ENCODE measurements at regions not wholly inside any gene's neighbourhood (a gene's known extent, or its start where the extent isn't known, plus 50 kb on each side); places are given as distances from the start of the nearest gene placed in this dataset.

- H3K27me3 Mint-ChIP-seq = no peaks in the 10 kb centered on the region
- no peak overlapping the region for H3K4me3 Mint-ChIP-seq
- CTCF ChIA-PET = no interaction called here
Observed at GRCh38 chr4:120432301-120432860, 365.7 kb upstream of the MAD2L1 start.

GRCh38 chr4:120431180-120431579, 364.5 kb upstream of the MAD2L1 start:
- Mint-ChIP-seq H3K27me3 (no peaks in the 10 kb centered on the region), H3K9me3 (no peaks in the 10 kb centered on the region), H3K36me3 (no peaks in the 10 kb centered on the region), H3K4me3 (no peak overlapping the region), H3K27ac (no peak overlapping the region), H3K4me1 (no peaks in the 10 kb centered on the region)
- no peak for DNase-seq
- CTCF ChIA-PET = no interaction called here

More at GRCh38 chr4:120432301-120432860, 365.7 kb upstream of the MAD2L1 start:
- no peaks in the 10 kb centered on the region for H3K9me3 Mint-ChIP-seq
- no peak for DNase-seq
- no peak overlapping the region for H3K27ac Mint-ChIP-seq
- no peaks in the 10 kb centered on the region for H3K4me1 Mint-ChIP-seq
- H3K36me3 Mint-ChIP-seq = no peaks in the 10 kb centered on the region

GRCh38 chr4:120418146-120418545, 351.5 kb upstream of the MAD2L1 start:
- no peak overlapping the region for H3K27ac Mint-ChIP-seq
- no peak overlapping the region for H3K4me3 Mint-ChIP-seq
- no peaks in the 10 kb centered on the region for H3K9me3 Mint-ChIP-seq
- H3K27me3 Mint-ChIP-seq = no peaks in the 10 kb centered on the region
- CTCF ChIA-PET = interaction anchor here (0.5 kb wide), 1 partner anchor 396 kb away, joined by 3 read pairs; no protein-coding TSS in a partner anchor
- DNase-seq = no peak
- H3K4me1 Mint-ChIP-seq = no peaks in the 10 kb centered on the region
- no peaks in the 10 kb centered on the region for H3K36me3 Mint-ChIP-seq

GRCh38 chr4:120415896-120416295, 349.2 kb upstream of the MAD2L1 start:
- Mint-ChIP-seq H3K4me1 (no peaks in the 10 kb centered on the region), H3K4me3 (no peak overlapping the region), H3K9me3 (peaks cover 1% of the 10 kb centered on the region), H3K27me3 (no peaks in the 10 kb centered on the region), H3K36me3 (no peaks in the 10 kb centered on the region), H3K27ac (no peak overlapping the region)
- CTCF ChIA-PET = no interaction called here
- no peak for DNase-seq

- Mint-ChIP-seq H3K9me3 (peaks cover 6% of the 10 kb centered on the region), H3K27ac (no peak overlapping the region), H3K36me3 (no peaks in the 10 kb centered on the region), H3K4me3 (no peak overlapping the region), H3K27me3 (no peaks in the 10 kb centered on the region), H3K4me1 (no peaks in the 10 kb centered on the region)
- CTCF ChIA-PET = no interaction called here
- no peak for DNase-seq
Observed at GRCh38 chr4:120406960-120407359, 340.3 kb upstream of the MAD2L1 start.

- DNase-seq = no peak
- H3K27me3 Mint-ChIP-seq = no peaks in the 10 kb centered on the region
- no peaks in the 10 kb centered on the region for H3K4me1 Mint-ChIP-seq
- H3K27ac Mint-ChIP-seq = no peak overlapping the region
- CTCF ChIA-PET = no interaction called here
- H3K4me3 Mint-ChIP-seq = no peak overlapping the region
- no peaks in the 10 kb centered on the region for H3K36me3 Mint-ChIP-seq
- H3K9me3 Mint-ChIP-seq = no peaks in the 10 kb centered on the region
Observed at GRCh38 chr4:120403296-120403695, 336.6 kb upstream of the MAD2L1 start.

GRCh38 chr4:120400441-120400840, 333.8 kb upstream of the MAD2L1 start:
- H3K36me3 Mint-ChIP-seq = no peaks in the 10 kb centered on the region
- H3K4me1 Mint-ChIP-seq = no peaks in the 10 kb centered on the region
- no peaks in the 10 kb centered on the region for H3K27me3 Mint-ChIP-seq
- CTCF ChIA-PET = no interaction called here
- no peak overlapping the region for H3K27ac Mint-ChIP-seq
- no peak overlapping the region for H3K4me3 Mint-ChIP-seq
- H3K9me3 Mint-ChIP-seq = no peaks in the 10 kb centered on the region
- DNase-seq = no peak

GRCh38 chr4:120399826-120400225, 333.2 kb upstream of the MAD2L1 start:
- Mint-ChIP-seq H3K4me1 (no peaks in the 10 kb centered on the region), H3K4me3 (no peak overlapping the region), H3K9me3 (no peaks in the 10 kb centered on the region), H3K27ac (no peak overlapping the region), H3K36me3 (no peaks in the 10 kb centered on the region), H3K27me3 (no peaks in the 10 kb centered on the region)
- no peak for DNase-seq
- CTCF ChIA-PET = no interaction called here

GRCh38 chr4:120395746-120396145, 329.1 kb upstream of the MAD2L1 start:
- no peak overlapping the region for H3K4me3 Mint-ChIP-seq
- no peak for DNase-seq
- no peaks in the 10 kb centered on the region for H3K27me3 Mint-ChIP-seq
- H3K9me3 Mint-ChIP-seq = no peaks in the 10 kb centered on the region
- no peaks in the 10 kb centered on the region for H3K4me1 Mint-ChIP-seq
- no peaks in the 10 kb centered on the region for H3K36me3 Mint-ChIP-seq
- H3K27ac Mint-ChIP-seq = no peak overlapping the region
- CTCF ChIA-PET = no interaction called here

GRCh38 chr4:120355881-120356280, 289.2 kb upstream of the MAD2L1 start:
- CTCF ChIA-PET = no interaction called here
- Mint-ChIP-seq H3K36me3 (no peaks in the 10 kb centered on the region), H3K9me3 (no peaks in the 10 kb centered on the region), H3K27me3 (no peaks in the 10 kb centered on the region), H3K4me3 (no peak overlapping the region), H3K4me1 (no peaks in the 10 kb centered on the region), H3K27ac (no peak overlapping the region)
- no peak for DNase-seq

- Mint-ChIP-seq H3K27ac (no peak overlapping the region), H3K36me3 (no peaks in the 10 kb centered on the region), H3K4me3 (no peak overlapping the region), H3K27me3 (no peaks in the 10 kb centered on the region), H3K4me1 (no peaks in the 10 kb centered on the region), H3K9me3 (no peaks in the 10 kb centered on the region)
- DNase-seq = no peak
- CTCF ChIA-PET = no interaction called here
Observed at GRCh38 chr4:120354381-120354780, 287.7 kb upstream of the MAD2L1 start.

- no peak overlapping the region for H3K4me3 Mint-ChIP-seq
- CTCF ChIA-PET = no interaction called here
- H3K27me3 Mint-ChIP-seq = no peaks in the 10 kb centered on the region
- no peaks in the 10 kb centered on the region for H3K36me3 Mint-ChIP-seq
- DNase-seq = no peak
- no peaks in the 10 kb centered on the region for H3K4me1 Mint-ChIP-seq
- H3K9me3 Mint-ChIP-seq = no peaks in the 10 kb centered on the region
- H3K27ac Mint-ChIP-seq = no peak overlapping the region
Observed at GRCh38 chr4:120353235-120353634, 286.6 kb upstream of the MAD2L1 start.

- Mint-ChIP-seq H3K4me1 (no peaks in the 10 kb centered on the region), H3K9me3 (no peaks in the 10 kb centered on the region), H3K27ac (no peak overlapping the region), H3K27me3 (no peaks in the 10 kb centered on the region), H3K4me3 (no peak overlapping the region), H3K36me3 (no peaks in the 10 kb centered on the region)
- CTCF ChIA-PET = no interaction called here
- DNase-seq = no peak
Observed at GRCh38 chr4:120352739-120353138, 286.1 kb upstream of the MAD2L1 start.

GRCh38 chr4:120348948-120349347, 282.3 kb upstream of the MAD2L1 start:
- DNase-seq = no peak
- H3K4me3 Mint-ChIP-seq = no peak overlapping the region
- CTCF ChIA-PET = no interaction called here
- H3K27me3 Mint-ChIP-seq = no peaks in the 10 kb centered on the region
- no peak overlapping the region for H3K27ac Mint-ChIP-seq
- no peaks in the 10 kb centered on the region for H3K4me1 Mint-ChIP-seq
- no peaks in the 10 kb centered on the region for H3K36me3 Mint-ChIP-seq
- H3K9me3 Mint-ChIP-seq = no peaks in the 10 kb centered on the region

- Mint-ChIP-seq H3K27ac (no peak overlapping the region), H3K36me3 (no peaks in the 10 kb centered on the region), H3K27me3 (no peaks in the 10 kb centered on the region), H3K9me3 (no peaks in the 10 kb centered on the region), H3K4me1 (no peaks in the 10 kb centered on the region), H3K4me3 (no peak overlapping the region)
- no peak for DNase-seq
- CTCF ChIA-PET = no interaction called here
Observed at GRCh38 chr4:120348521-120348920, 281.9 kb upstream of the MAD2L1 start.

Measured in activated naive CD4-positive, alpha-beta T cell treated with anti-CD3 and anti-CD28 coated beads, Interleukin-2, amount 10 ng/mL, durations not matched to agents 7 days and 5 days (primary cell).